ENCODE measurements at regions not wholly inside any gene's neighbourhood (a gene's known extent, or its start where the extent isn't known, plus 50 kb on each side); places are given as distances from the start of the nearest gene placed in this dataset.
"Not testable (repeated sequence)": the region's sequence is repeated elsewhere in the genome, so short reads cannot be mapped to it uniquely, and the experiment has no call there.

- no peak for DNase-seq (ENCODE audit: low spot score)
Measured at GRCh38 chr2:37570773-37571586, 100.5 kb downstream of the CDC42EP3 start.

- no peak for DNase-seq (ENCODE audit: low spot score)
Measured at GRCh38 chr2:37571587-37572136, 99.8 kb downstream of the CDC42EP3 start.

DNA sequence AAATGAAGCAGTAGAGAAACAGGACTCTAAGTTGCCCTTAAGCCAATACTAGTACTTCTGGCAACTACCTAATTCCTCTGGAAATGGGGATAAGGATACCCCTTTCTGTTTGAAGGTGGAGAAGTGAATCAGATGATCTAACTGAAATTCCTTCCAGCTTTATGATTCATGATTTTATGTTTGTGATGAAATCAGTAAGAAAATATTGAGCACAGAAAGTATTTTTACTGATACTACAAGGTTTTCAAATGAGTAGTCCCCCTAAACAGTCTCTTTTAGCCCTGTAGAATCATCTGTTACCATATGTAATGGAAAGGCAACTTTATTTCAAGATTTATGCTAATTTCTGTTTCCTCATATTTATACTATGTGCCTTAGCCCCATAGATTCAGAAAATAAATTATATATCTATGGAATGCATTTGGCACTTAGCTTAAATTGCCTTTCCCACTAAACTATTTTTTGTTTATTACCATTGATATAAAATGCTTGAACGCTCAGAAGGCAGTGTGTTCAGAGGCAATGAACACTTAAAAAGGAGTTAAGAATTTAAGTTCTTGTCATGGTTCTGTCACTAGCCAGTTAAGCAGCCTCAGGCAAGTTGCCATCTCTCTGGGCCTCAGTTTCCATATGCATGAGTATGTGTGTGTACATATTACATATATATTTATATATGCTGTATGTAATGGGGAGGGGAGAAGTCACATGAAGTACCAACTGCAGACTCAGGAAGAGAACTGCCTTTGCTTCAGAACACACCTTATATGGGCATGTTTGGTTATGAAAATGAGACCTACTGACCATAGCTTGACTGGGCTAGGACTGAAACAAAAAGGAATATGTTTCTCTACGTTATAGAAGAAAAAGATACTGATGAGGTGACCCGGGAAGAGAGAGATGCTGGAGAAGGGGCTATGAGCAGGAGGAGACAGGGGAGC is 97.7 kb downstream of the CDC42EP3 start:
- DNase-seq (ENCODE audit: low spot score): no peak

GRCh38 chr2:37575780-37576179 is 95.7 kb downstream of the CDC42EP3 start:
- DNase-seq (ENCODE audit: low spot score): no peak

GRCh38 chr2:37576194-37576593 is 95.2 kb downstream of the CDC42EP3 start:
- DNase-seq (ENCODE audit: low spot score): not testable (repeated sequence)

DNA sequence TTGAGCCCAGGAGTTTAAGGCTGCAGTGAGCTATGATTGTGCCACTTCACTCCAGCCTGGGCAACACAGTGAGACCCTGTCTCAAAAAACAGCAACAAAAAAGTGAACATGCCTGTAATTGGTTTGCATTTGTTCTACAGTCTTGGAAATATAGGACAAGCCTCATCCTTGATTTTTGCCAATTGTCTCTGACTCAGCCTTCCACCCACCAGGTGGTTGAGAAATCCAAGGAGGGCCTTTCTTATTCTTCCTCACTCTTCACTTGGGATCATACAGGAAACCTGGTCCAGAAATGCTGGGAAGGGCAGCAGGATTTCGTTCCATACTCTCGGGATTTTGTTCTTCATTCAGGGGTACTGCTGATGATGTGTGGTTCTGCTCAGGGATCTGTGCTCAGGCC is 94.6 kb downstream of the CDC42EP3 start:
- no peak for DNase-seq (ENCODE audit: low spot score)

- DNase-seq (ENCODE audit: low spot score): no peak
Measured at GRCh38 chr2:37579192-37579713, 92.2 kb downstream of the CDC42EP3 start.

DNA sequence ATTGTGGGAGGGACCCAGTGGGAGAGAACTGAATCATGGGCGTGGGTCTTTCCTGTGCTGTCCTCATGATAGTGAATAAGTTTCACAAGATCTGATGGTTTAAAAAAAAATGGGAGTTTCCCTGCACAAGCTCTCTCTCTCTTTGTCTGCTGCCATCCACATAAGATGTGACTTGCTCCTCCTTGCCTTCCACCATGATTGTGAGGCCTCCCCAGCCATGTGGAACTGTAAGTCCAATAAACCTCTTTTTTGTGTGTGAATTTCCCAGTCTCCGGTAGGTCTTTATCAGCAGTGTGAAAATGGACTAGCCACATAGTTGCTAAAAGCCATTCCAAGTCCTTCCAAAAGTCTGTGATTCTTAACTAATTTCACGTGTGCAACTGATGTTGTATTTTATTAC is 91.5 kb downstream of the CDC42EP3 start:
- DNase-seq (ENCODE audit: low spot score): not testable (repeated sequence)

GRCh38 chr2:37581433-37581832 is 90.0 kb downstream of the CDC42EP3 start:
- no peak for DNase-seq (ENCODE audit: low spot score)

- DNase-seq (ENCODE audit: low spot score): no peak
Measured at GRCh38 chr2:37582481-37583220, 88.8 kb downstream of the CDC42EP3 start.

- no peak for DNase-seq (ENCODE audit: low spot score)
Measured at GRCh38 chr2:37583402-37583801, 88.0 kb downstream of the CDC42EP3 start.

- DNase-seq (ENCODE audit: low spot score): no peak
Measured at GRCh38 chr2:37583867-37584266, 87.6 kb downstream of the CDC42EP3 start.

GRCh38 chr2:37585295-37585908 is 86.0 kb downstream of the CDC42EP3 start:
- DNase-seq (ENCODE audit: low spot score): no peak

- DNase-seq (ENCODE audit: low spot score): no peak
Measured at GRCh38 chr2:37585982-37586621, 85.3 kb downstream of the CDC42EP3 start.

GRCh38 chr2:37586663-37587317 is 84.7 kb downstream of the CDC42EP3 start:
- DNase-seq (ENCODE audit: low spot score): no peak

DNA sequence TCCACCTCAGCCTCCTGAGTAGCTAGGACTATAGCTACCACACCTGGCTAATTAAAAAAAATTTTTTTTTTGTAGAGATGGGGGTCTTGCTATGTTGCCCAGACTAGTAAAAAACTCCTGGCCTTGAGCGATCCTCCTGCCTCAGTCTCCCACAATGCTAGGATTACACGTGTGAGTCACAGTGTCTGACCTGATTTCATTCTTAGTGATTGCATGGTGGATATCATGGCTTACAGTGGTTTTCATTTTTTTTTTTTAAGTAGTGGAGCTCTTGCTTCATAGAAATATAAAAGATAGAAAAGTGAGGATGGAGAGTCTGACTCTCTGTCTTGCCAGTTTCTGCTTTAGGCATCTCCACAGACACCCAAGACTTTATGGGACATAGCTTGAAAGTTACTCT is 83.6 kb downstream of the CDC42EP3 start:
- DNase-seq (ENCODE audit: low spot score): no peak

DNA sequence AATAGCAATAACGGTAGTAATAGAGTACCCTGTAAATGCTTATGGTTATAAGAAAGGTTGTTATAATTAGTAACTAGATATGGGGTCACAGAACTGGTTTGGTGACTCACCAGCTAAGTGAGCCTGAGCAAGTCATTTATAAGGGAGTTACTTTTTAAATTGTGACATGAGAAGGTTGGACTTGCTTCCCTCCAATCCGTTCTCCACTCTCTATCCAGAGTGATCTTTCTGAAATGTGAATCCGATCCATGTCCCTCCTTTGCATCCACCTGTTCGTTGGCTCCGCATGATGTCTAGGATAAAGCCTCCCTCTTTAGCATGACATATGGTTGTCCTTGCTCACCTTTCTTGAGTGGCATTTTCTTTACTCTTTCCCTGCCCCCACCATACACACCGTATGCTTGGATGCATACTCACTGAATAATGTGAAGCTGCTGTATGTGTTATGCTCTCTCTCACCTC is 83.1 kb downstream of the CDC42EP3 start:
- DNase-seq (ENCODE audit: low spot score): no peak

DNA sequence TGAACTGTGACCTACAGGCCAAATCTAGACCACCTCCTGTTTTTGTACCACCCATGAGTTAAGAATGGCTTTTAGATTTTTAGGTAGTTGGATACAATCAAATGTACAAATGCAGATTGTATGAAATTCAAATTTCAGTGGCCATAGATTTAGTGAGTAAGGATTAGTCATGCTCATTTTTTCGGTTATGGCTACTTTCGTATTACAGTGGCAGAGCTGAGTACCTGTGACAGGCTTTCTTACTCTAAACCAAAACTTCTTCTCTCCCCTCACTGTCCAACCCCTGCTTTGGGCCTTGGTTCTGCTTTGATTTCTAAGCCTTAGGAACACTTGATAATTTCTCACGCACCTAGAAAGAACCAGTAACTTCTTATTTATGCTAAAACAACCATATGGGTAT is 82.1 kb downstream of the CDC42EP3 start:
- DNase-seq (ENCODE audit: low spot score): no peak

DNA sequence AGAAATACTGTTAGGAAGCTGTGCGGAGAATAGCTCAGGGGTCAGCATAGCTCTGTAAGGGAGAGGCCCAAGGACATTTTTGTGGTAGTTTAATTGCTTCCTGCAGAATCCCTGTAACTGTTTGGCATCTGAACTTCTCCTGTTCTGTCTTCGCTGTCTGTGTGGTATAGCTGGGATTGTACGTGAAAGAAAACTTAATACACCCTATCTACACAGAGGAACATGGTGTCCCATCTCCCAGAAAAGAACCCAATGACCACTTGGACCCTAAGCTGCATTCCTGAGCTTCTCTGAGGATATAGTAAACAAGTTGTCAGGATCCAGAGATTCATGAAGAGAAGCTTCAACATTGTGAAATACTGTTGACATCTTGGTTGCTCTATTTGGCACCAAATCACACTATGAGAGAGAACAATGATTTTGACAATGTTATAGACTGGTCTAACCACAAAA is 81.3 kb downstream of the CDC42EP3 start:
- no peak for DNase-seq (ENCODE audit: low spot score)
